ENCODE measurements at regions not wholly inside any gene's neighbourhood (a gene's known extent, or its start where the extent isn't known, plus 50 kb on each side); places are given as distances from the start of the nearest gene placed in this dataset.

- H3K4me2 ChIP-seq = peak overlapping the region; percentile 15
- no peaks in the 10 kb centered on the region for H3K4me1 ChIP-seq (ENCODE audit: insufficient read depth)
- no peak overlapping the region for H2AFZ ChIP-seq
- H3K36me3 ChIP-seq (replicated peaks; ENCODE audit: insufficient read depth, low read depth) = no peaks in the 10 kb centered on the region
- H4K20me1 ChIP-seq (ENCODE audit: insufficient read depth, poor library complexity, severe bottlenecking) = no peaks in the 10 kb centered on the region
- no peak overlapping the region for H3K4me3 ChIP-seq
- TF ChIP-seq EZH2phosphoT487 (IDR thresholded peaks at IDR 0.05; ENCODE audit: low read depth, severe bottlenecking, unreplicated experiment) (no peak), CTCF (IDR thresholded peaks at IDR 0.05; ENCODE audit: poor library complexity) (peak; percentile 84), EZH2 (IDR thresholded peaks at IDR 0.05; ENCODE audit: borderline replicate concordance) (no peak)
- DNase-seq (ENCODE audit: low spot score) = peak; percentile 87
- 29% methylated on average over 12 of the region's 12 CpGs for WGBS (ENCODE audit: low lambda C conversion rate, missing lambda C conversion rate)
- no peak overlapping the region for H3K27ac ChIP-seq
- H3K9me2 ChIP-seq (replicated peaks; ENCODE audit: insufficient read depth) = no peaks in the 10 kb centered on the region
- H3K9me3 ChIP-seq (ENCODE audit: low read depth) = no peaks in the 10 kb centered on the region
- H3K27me3 ChIP-seq = no peaks in the 10 kb centered on the region
- H3K79me2 ChIP-seq = no peaks in the 10 kb centered on the region
These were observed 542.3 kb downstream of the QKI start for GRCh38 chr6:163956571-163957407.

GRCh38 chr6:163955756-163956155, 541.2 kb downstream of the QKI start:
- Histone ChIP-seq H3K27ac (no peak overlapping the region), H3K4me2 (no peak overlapping the region), H3K4me1 (ENCODE audit: insufficient read depth) (no peaks in the 10 kb centered on the region), H3K27me3 (no peaks in the 10 kb centered on the region), H2AFZ (no peak overlapping the region), H3K4me3 (no peak overlapping the region), H3K36me3 (replicated peaks; ENCODE audit: insufficient read depth, low read depth) (no peaks in the 10 kb centered on the region), H3K9me2 (replicated peaks; ENCODE audit: insufficient read depth) (no peaks in the 10 kb centered on the region), H3K79me2 (no peaks in the 10 kb centered on the region), H4K20me1 (ENCODE audit: insufficient read depth, poor library complexity, severe bottlenecking) (no peaks in the 10 kb centered on the region), H3K9me3 (ENCODE audit: low read depth) (no peaks in the 10 kb centered on the region)
- 81% methylated on average over 4 of the region's 4 CpGs for WGBS (ENCODE audit: low lambda C conversion rate, missing lambda C conversion rate)
- TF ChIP-seq EZH2 (IDR thresholded peaks at IDR 0.05; ENCODE audit: borderline replicate concordance) (no peak), CTCF (IDR thresholded peaks at IDR 0.05; ENCODE audit: poor library complexity) (no peak), EZH2phosphoT487 (IDR thresholded peaks at IDR 0.05; ENCODE audit: low read depth, severe bottlenecking, unreplicated experiment) (no peak)
- DNase-seq (ENCODE audit: low spot score) = no peak

GRCh38 chr6:163955096-163955495, 540.6 kb downstream of the QKI start:
- no peaks in the 10 kb centered on the region for H3K27me3 ChIP-seq
- H3K36me3 ChIP-seq (replicated peaks; ENCODE audit: insufficient read depth, low read depth) = no peaks in the 10 kb centered on the region
- no peak for TF ChIP-seq EZH2 (IDR thresholded peaks at IDR 0.05; ENCODE audit: borderline replicate concordance)
- no peak for TF ChIP-seq CTCF (IDR thresholded peaks at IDR 0.05; ENCODE audit: poor library complexity)
- no peak for TF ChIP-seq EZH2phosphoT487 (IDR thresholded peaks at IDR 0.05; ENCODE audit: low read depth, severe bottlenecking, unreplicated experiment)
- H2AFZ ChIP-seq = no peak overlapping the region
- no peak overlapping the region for H3K4me2 ChIP-seq
- H3K79me2 ChIP-seq = no peaks in the 10 kb centered on the region
- H3K27ac ChIP-seq = no peak overlapping the region
- no peaks in the 10 kb centered on the region for H4K20me1 ChIP-seq (ENCODE audit: insufficient read depth, poor library complexity, severe bottlenecking)
- DNase-seq (ENCODE audit: low spot score) = no peak
- H3K9me2 ChIP-seq (replicated peaks; ENCODE audit: insufficient read depth) = no peaks in the 10 kb centered on the region
- H3K9me3 ChIP-seq (ENCODE audit: low read depth) = no peaks in the 10 kb centered on the region
- 84% methylated on average over 4 of the region's 4 CpGs for WGBS (ENCODE audit: low lambda C conversion rate, missing lambda C conversion rate)
- H3K4me3 ChIP-seq = no peak overlapping the region
- no peaks in the 10 kb centered on the region for H3K4me1 ChIP-seq (ENCODE audit: insufficient read depth)
